Loucy (cell line): ENCODE measurements at regions not wholly inside any gene's neighbourhood (a gene's known extent, or its start where the extent isn't known, plus 50 kb on each side); places are given as distances from the start of the nearest gene placed in this dataset.

Experiments
- H2AFZ ChIP-seq: fragments of 200-600 bp; sonication (generic); 2 replicates; pipeline ENCODE4 v1.6.0; 2016; ENCODE audit warnings: antibody characterized with exemption, mild to moderate bottlenecking, low read length, moderate library complexity
- H3F3A ChIP-seq: fragments of 200-600 bp; 2 replicates; pipeline ENCODE4 v1.6.0; 2016; ENCODE audit warnings: antibody characterized with exemption, low read depth, mild to moderate bottlenecking
- H3K27me3 ChIP-seq: fragments of 200-600 bp; sonication (generic); 2 replicates; pipeline ENCODE4 v1.6.1; 2014; ENCODE audit warnings: low read length, mild to moderate bottlenecking; ENCODE audit not compliant: insufficient read depth, poor library complexity, severe bottlenecking
- H3K36me3 ChIP-seq: fragments of 200-600 bp; sonication (generic); 2 replicates; pipeline ENCODE4 v1.6.1; 2016; ENCODE audit warnings: low read length; ENCODE audit not compliant: insufficient read depth
- H3K4me1 ChIP-seq: fragments of 200-600 bp; sonication (generic); 2 replicates; pipeline ENCODE4 v1.5.1; 2014; ENCODE audit warnings: low read length, mild to moderate bottlenecking; ENCODE audit not compliant: insufficient read depth, poor library complexity, severe bottlenecking
- H3K4me2 ChIP-seq: fragments of 200-600 bp; sonication (generic); 2 replicates; pipeline ENCODE4 v1.6.0; 2014; ENCODE audit warnings: antibody characterized with exemption, low read length, low read depth, mild to moderate bottlenecking; ENCODE audit not compliant: poor library complexity, severe bottlenecking
- H3K4me3 ChIP-seq: fragments of 200-600 bp; sonication (generic); 2 replicates; pipeline ENCODE4 v1.5.1; 2014; ENCODE audit warnings: low read length, mild to moderate bottlenecking, mixed read lengths; ENCODE audit not compliant: poor library complexity, severe bottlenecking
- H3K79me2 ChIP-seq: fragments of 200-600 bp; sonication (generic); 2 replicates; pipeline ENCODE4 v1.6.1; 2014; ENCODE audit warnings: low read length; ENCODE audit not compliant: insufficient read depth
- H3K9ac ChIP-seq: fragments of 200-600 bp; sonication (generic); 2 replicates; pipeline ENCODE4 v1.6.0; 2014; ENCODE audit warnings: mild to moderate bottlenecking, low read depth, low read length, moderate library complexity; ENCODE audit not compliant: poor library complexity, severe bottlenecking
- H3K9me2 ChIP-seq: fragments of 200-600 bp; sonication (generic); replicated peaks from 2 replicates; pipeline ENCODE4 v1.6.1; 2016; ENCODE audit warnings: low read depth, low read length, mixed read lengths
- H3K9me3 ChIP-seq: fragments of 200-600 bp; sonication (generic); 2 replicates; pipeline ENCODE4 v1.6.1; 2014; ENCODE audit warnings: mild to moderate bottlenecking, antibody characterized with exemption, low read length, low read depth; ENCODE audit not compliant: insufficient read depth
- H4K20me1 ChIP-seq: fragments of 200-600 bp; sonication (generic); 2 replicates; pipeline ENCODE4 v1.6.0; 2014; ENCODE audit warnings: antibody characterized with exemption, low read length, mild to moderate bottlenecking; ENCODE audit not compliant: insufficient read depth, poor library complexity, severe bottlenecking
- EZH2phosphoT487 ChIP-seq: fragments of 200-600 bp; IDR thresholded peaks from 2 replicates; pipeline ENCODE4 v1.6.1; 2018; ENCODE audit warnings: antibody characterized with exemption, mild to moderate bottlenecking, moderate library complexity, borderline replicate concordance
- TF ChIP-seq, protein P1 (sequence below): fragments of 200-600 bp; sonication (generic); conservative IDR thresholded peaks from 2 replicates; pipeline ENCODE4 v1.5.1; 2014; ENCODE audit warnings: mild to moderate bottlenecking, antibody characterized with exemption, low read length

GRCh38 chr21:33174756-33175155 lies 55.0 kb upstream of the IFNAR2 start:
- no peaks in the 10 kb centered on the region for H3K9me2 ChIP-seq
- H3K9me3 ChIP-seq, result no peaks in the 10 kb centered on the region
- no peaks in the 10 kb centered on the region for H3F3A ChIP-seq
- H3K79me2 ChIP-seq, result no peaks in the 10 kb centered on the region
- H3K27me3 ChIP-seq, result no peaks in the 10 kb centered on the region
- H2AFZ ChIP-seq, result no peak overlapping the region
- no peaks in the 10 kb centered on the region for H3K4me1 ChIP-seq
- no peaks in the 10 kb centered on the region for H4K20me1 ChIP-seq
- no peaks in the 10 kb centered on the region for H3K36me3 ChIP-seq
- no peak overlapping the region for H3K4me3 ChIP-seq
- no peak overlapping the region for H3K4me2 ChIP-seq
- no peak for TF ChIP-seq EZH2phosphoT487
- TF ChIP-seq, protein P1, sequence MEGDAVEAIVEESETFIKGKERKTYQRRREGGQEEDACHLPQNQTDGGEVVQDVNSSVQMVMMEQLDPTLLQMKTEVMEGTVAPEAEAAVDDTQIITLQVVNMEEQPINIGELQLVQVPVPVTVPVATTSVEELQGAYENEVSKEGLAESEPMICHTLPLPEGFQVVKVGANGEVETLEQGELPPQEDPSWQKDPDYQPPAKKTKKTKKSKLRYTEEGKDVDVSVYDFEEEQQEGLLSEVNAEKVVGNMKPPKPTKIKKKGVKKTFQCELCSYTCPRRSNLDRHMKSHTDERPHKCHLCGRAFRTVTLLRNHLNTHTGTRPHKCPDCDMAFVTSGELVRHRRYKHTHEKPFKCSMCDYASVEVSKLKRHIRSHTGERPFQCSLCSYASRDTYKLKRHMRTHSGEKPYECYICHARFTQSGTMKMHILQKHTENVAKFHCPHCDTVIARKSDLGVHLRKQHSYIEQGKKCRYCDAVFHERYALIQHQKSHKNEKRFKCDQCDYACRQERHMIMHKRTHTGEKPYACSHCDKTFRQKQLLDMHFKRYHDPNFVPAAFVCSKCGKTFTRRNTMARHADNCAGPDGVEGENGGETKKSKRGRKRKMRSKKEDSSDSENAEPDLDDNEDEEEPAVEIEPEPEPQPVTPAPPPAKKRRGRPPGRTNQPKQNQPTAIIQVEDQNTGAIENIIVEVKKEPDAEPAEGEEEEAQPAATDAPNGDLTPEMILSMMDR, result no peak
- H3K9ac ChIP-seq, result no peak overlapping the region
